Brain microvascular endothelial cell (primary cell): ENCODE measurements at regions not wholly inside any gene's neighbourhood (a gene's known extent, or its start where the extent isn't known, plus 50 kb on each side); places are given as distances from the start of the nearest gene placed in this dataset.

Experiments
- DNase-seq: peaks from one replicate; pipeline ENCODE4 v3.0.0-alpha.2; 2020
- H3K27ac ChIP-seq: fragments of 250-450 bp; sonication (Bioruptor Pico); 2 replicates; pipeline ENCODE4 v1.5.1; 2020; ENCODE audit warnings: mild to moderate bottlenecking, moderate library complexity
- H3K27me3 ChIP-seq: fragments of 250-450 bp; sonication (Bioruptor Pico); replicated peaks from 2 replicates; pipeline ENCODE4 v1.5.1; 2020; ENCODE audit warnings: mild to moderate bottlenecking
- H3K36me3 ChIP-seq: fragments of 250-450 bp; sonication (Bioruptor Pico); replicated peaks from 2 replicates; pipeline ENCODE4 v1.5.1; 2020; ENCODE audit warnings: mild to moderate bottlenecking
- H3K4me3 ChIP-seq: 2 replicates; pipeline ENCODE4 v1.5.1; 2011; ENCODE audit warnings: low read depth, mild to moderate bottlenecking, control low read depth, low read length, moderate library complexity
- in situ Hi-C: cut with HindIII; loops from 2 replicates; pipeline ENCODE4 v1.10.0; 2017; ENCODE audit warnings: low sequenced_read_pairs, low pct_ligation_motif_present
- TF ChIP-seq, protein P1 (sequence below): IDR thresholded peaks from 2 replicates; pipeline ENCODE4 v1.5.1; 2011; ENCODE audit warnings: low read depth, mild to moderate bottlenecking, moderate library complexity, low read length, control low read depth, inconsistent platforms; ENCODE audit errors: missing control alignments

DNA sequence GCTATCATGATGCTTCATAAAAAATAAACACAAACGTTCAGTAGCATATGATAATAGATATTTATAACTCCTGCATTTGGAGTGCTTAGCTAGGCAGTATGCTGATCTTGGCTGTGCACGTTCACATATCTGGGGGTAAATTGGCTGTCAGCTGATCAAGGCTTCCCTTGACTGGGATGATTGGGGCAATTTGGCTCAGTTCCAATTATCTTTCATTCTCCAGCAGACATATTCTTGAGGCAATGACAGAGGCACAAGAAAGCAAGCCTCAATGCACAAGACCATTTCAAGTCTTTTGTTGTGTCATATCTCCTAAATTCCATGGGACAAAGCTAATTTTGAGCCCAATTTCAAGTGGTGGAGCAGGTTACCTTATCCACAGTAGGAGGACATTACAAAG lies 142.0 kb downstream of the DLEU7 start:
- Histone ChIP-seq H3K27ac (no peak overlapping the region), H3K4me3 (no peak overlapping the region), H3K27me3 (no peaks in the 10 kb centered on the region), H3K36me3 (no peaks in the 10 kb centered on the region)
- in situ Hi-C loops: no loop called here
- no peak for DNase-seq
- TF ChIP-seq, protein P1, sequence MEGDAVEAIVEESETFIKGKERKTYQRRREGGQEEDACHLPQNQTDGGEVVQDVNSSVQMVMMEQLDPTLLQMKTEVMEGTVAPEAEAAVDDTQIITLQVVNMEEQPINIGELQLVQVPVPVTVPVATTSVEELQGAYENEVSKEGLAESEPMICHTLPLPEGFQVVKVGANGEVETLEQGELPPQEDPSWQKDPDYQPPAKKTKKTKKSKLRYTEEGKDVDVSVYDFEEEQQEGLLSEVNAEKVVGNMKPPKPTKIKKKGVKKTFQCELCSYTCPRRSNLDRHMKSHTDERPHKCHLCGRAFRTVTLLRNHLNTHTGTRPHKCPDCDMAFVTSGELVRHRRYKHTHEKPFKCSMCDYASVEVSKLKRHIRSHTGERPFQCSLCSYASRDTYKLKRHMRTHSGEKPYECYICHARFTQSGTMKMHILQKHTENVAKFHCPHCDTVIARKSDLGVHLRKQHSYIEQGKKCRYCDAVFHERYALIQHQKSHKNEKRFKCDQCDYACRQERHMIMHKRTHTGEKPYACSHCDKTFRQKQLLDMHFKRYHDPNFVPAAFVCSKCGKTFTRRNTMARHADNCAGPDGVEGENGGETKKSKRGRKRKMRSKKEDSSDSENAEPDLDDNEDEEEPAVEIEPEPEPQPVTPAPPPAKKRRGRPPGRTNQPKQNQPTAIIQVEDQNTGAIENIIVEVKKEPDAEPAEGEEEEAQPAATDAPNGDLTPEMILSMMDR: no peak

DNA sequence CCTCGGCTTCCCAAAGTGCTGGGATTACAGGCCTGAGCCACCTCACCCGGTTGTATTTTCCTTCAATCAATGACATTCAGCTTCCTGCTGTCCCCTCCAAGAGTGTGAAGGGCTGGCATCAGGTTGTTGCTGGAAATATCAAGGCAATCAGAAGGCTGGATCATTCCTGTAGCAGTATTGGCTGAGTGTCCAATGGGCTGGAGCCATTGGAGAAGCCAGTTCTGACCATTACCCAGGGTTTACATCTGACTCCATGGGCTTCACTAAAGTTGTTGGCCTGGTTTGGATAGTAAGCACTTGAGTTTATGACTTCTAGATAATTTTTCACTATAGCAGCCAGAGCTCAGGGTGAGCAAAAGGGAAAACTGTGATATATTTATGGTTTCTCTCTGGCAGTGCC lies 137.0 kb downstream of the DLEU7 start:
- in situ Hi-C loops: no loop called here
- TF ChIP-seq, protein P1: no peak
- Histone ChIP-seq H3K27ac (no peak overlapping the region), H3K4me3 (no peak overlapping the region), H3K27me3 (no peaks in the 10 kb centered on the region), H3K36me3 (no peaks in the 10 kb centered on the region)
- DNase-seq: no peak

DNA sequence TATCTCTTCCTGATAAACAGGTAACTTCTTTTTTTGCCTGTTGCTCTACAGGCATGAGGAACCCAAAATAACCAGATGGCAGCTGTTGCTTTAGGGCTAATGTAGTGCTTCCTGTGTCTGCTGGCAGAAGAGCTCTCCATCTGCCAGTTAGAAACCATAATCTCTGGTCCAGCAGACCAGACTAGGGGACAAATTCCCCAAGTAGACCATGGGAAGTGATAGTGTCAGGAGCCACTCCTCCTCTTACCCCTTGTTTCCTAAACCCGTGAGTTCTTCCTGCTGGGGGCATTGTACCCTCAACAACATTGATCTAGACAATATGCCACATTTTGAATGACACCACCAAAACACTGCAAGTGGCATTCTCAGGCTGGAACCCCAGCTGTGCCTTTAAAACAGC lies 135.9 kb downstream of the DLEU7 start:
- DNase-seq: no peak
- Histone ChIP-seq H3K36me3 (no peaks in the 10 kb centered on the region), H3K4me3 (no peak overlapping the region), H3K27ac (no peak overlapping the region), H3K27me3 (no peaks in the 10 kb centered on the region)
- in situ Hi-C loops: no loop called here
- TF ChIP-seq, protein P1: no peak

DNA sequence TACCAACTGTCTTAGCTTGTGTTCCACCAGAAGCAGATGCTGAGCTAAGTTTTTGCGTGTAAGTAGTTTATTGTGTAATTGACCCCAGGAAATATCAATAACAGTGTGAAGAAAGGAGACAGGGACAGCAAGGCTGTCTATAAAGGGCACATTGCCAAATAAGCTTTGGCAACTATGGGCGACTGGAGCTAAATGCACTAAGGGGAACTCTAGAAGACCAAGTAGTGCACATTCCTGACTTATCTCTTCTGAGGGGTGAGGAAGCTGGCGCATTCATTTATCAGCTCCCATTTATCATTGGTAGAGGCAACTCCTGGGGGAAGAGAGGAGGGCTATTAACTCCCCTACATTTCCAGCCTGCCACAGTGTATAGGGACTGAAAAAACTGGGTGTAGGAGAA lies 135.0 kb downstream of the DLEU7 start:
- Histone ChIP-seq H3K27me3 (no peaks in the 10 kb centered on the region), H3K27ac (no peak overlapping the region), H3K4me3 (no peak overlapping the region), H3K36me3 (no peaks in the 10 kb centered on the region)
- TF ChIP-seq, protein P1: no peak
- no peak for DNase-seq
- in situ Hi-C loops: no loop called here

DNA sequence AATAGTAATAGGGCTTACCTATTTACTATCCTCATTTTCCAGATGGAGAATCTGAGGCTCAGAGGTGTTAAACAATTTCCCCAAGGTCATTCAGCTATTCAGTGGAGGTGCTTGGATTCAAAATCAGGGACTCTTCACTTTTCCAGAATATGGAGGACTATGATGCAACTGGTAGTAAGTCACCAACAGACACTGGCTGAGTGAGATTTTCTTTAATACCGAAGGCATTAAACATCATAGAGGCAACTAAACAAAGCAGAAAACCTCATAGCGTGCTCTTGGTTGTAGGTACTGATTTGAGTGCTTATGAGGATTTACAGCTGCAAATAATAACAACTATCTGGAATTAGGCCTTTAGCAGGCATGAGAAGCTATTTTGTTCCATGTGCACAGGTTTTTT lies 134.4 kb downstream of the DLEU7 start:
- TF ChIP-seq, protein P1: no peak

DNA sequence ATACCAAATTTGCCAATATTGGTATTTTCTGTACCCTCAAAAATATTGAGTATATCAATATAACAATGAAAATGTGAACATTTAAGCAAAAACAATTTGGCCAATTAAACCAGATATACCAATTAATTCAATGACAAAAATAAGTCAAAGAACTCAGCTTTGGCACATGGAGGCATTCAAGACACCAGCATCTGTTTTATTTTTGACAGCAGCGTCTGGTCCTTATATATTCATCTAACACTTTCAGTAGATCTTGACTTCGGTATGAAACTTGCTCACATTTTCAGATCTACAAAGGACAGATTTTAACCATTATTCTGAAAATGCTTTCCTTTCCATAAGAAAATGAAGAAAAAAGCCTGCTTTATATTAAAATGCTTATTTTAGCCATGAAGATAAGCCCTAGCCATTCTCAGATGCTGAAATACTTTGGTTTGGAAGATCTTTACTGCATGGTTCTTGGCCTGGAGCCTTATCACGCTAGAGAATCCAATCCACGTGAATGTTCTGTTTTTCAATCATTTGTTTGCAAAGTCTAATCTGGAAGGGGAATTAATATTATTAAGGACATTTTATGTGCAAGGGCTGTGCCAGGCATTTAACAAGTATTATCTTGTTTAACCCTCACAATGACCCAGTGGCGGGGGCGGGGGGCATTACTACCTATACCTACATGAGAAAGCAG lies 132.2 kb downstream of the DLEU7 start:
- no peaks in the 10 kb centered on the region for H3K36me3 ChIP-seq
- H3K27ac ChIP-seq: no peak overlapping the region
- in situ Hi-C loops: no loop called here
- DNase-seq: no peak
- TF ChIP-seq, protein P1: no peak
- H3K4me3 ChIP-seq: no peak overlapping the region
- no peaks in the 10 kb centered on the region for H3K27me3 ChIP-seq

More for the DNA sequence above, 134.4 kb downstream of the DLEU7 start:
- Histone ChIP-seq H3K4me3 (no peak overlapping the region), H3K27ac (no peak overlapping the region), H3K27me3 (no peaks in the 10 kb centered on the region), H3K36me3 (no peaks in the 10 kb centered on the region)
- in situ Hi-C loops: no loop called here
- DNase-seq: no peak
